ENCODE measurements at regions not wholly inside any gene's neighbourhood (a gene's known extent, or its start where the extent isn't known, plus 50 kb on each side); places are given as distances from the start of the nearest gene placed in this dataset.
A peak's percentile ranks its signal among the peaks of the same experiment; 100 is the strongest.

DNA sequence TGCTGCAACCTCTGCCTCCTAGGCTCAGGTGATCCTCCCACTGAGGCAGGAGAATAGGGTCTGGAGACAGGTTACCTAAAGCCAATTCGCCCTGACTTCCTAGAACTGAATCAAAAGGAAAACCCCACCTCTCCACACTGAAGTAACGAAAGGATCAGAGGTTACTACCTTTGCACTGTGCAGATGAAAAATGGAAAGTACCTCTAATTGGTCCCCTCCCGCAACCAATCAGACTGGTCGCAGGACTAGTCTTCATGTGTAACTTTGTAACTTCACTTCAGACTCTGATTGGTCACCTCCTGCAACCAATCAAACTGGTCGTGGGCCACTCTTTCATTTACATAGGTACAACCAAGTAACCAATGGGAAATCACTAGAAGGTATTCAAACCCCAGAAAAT, 61.1 kb downstream of the ATXN3L start:
- H3K27ac Mint-ChIP-seq, result no peak overlapping the region
- no peak overlapping the region for H3K4me3 ChIP-seq (ENCODE audit: low read length)
- H3K4me1 Mint-ChIP-seq, result peaks cover 0 to 40% (median 20%) of the 10 kb centered on the region in 7 donors
- H3K36me3 Mint-ChIP-seq, result peaks cover 0 to 8% (median 0%) of the 10 kb centered on the region in 5 donors
- POLR2A ChIA-PET, result no interaction called here
- H3K27me3 ChIP-seq (ENCODE audit: control insufficient read depth in 2 of 2, insufficient read depth in 2 of 2, low read length in 2 of 2), result no peaks in the 10 kb centered on the region
- H3K36me3 ChIP-seq (ENCODE audit: control insufficient read depth in 2 of 3, insufficient read depth in 3 of 3, low read length in 3 of 3), result no peaks in the 10 kb centered on the region
- peaks cover 0 to 10% of the 10 kb centered on the region in 2 donors for H3K4me1 ChIP-seq (ENCODE audit: control insufficient read depth in 2 of 2, insufficient read depth in 2 of 2, low read length in 2 of 2)
- intact Hi-C loops (cut with micrococcal nuclease), result loop anchor here in 1 of 2 donors (10.0 kb wide), 4 partner anchors 74 to 776 kb away; no protein-coding TSS in a partner anchor
- H3K27ac ChIP-seq (ENCODE audit: low read depth, low read length), result no peak overlapping the region
- DNase-seq (no peak), ATAC-seq (no peak)
- no peaks in the 10 kb centered on the region for H3K27me3 Mint-ChIP-seq
- H3K9me3 Mint-ChIP-seq, result peaks cover 0 to 8% (median 0%) of the 10 kb centered on the region in 11 donors
- no peaks in the 10 kb centered on the region for H3K9me3 ChIP-seq (ENCODE audit: control insufficient read depth in 2 of 3, low read length in 3 of 3)
- H3K4me3 Mint-ChIP-seq, result no peak overlapping the region
- CTCF ChIA-PET, result no interaction called here

DNA sequence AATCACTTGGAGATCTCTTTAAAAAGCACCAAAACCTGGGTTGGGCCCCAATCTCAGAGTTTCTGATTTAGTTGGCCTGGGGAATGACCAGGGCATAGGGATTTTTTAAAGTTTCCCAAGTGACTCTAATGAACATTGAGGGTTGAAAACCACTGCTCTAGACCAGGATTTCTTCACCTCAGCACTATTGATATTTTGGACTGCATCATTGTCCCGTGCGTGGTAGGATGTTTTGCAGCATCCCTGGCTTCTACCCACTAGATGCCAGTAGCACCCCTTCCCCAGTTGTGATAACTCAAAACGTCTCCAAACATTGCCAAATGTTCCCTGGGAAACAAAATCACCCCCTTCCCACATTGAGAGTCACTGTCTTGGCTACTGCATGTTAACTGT, 61.8 kb downstream of the ATXN3L start:
- H3K27me3 Mint-ChIP-seq, result no peaks in the 10 kb centered on the region
- ChIA-PET CTCF (no interaction called here), POLR2A (no interaction called here)
- H3K4me1 ChIP-seq (ENCODE audit: control insufficient read depth in 2 of 2, insufficient read depth in 2 of 2, low read length in 2 of 2), result peaks cover 0 to 10% of the 10 kb centered on the region in 2 donors
- H3K27me3 ChIP-seq (ENCODE audit: control insufficient read depth in 2 of 2, insufficient read depth in 2 of 2, low read length in 2 of 2), result no peaks in the 10 kb centered on the region
- H3K36me3 ChIP-seq (ENCODE audit: control insufficient read depth in 2 of 3, insufficient read depth in 3 of 3, low read length in 3 of 3), result no peaks in the 10 kb centered on the region
- intact Hi-C loops (cut with micrococcal nuclease), result loop anchor here in 1 of 2 donors (10.0 kb wide), 4 partner anchors 73 to 777 kb away; no protein-coding TSS in a partner anchor
- ATAC-seq, result no peak
- H3K27ac Mint-ChIP-seq, result peak overlapping the region in 1 of 9 donors; percentile 18
- H3K4me3 ChIP-seq (ENCODE audit: low read length), result no peak overlapping the region
- H3K4me1 Mint-ChIP-seq, result peaks cover 0 to 39% (median 20%) of the 10 kb centered on the region in 7 donors
- peaks cover 0 to 12% (median 0%) of the 10 kb centered on the region in 5 donors for H3K36me3 Mint-ChIP-seq
- peaks cover 0 to 10% (median 0%) of the 10 kb centered on the region in 11 donors for H3K9me3 Mint-ChIP-seq
- no peaks in the 10 kb centered on the region for H3K9me3 ChIP-seq (ENCODE audit: control insufficient read depth in 2 of 3, low read length in 3 of 3)
- DNase-seq, result no peak
- H3K4me3 Mint-ChIP-seq, result no peak overlapping the region
- H3K27ac ChIP-seq (ENCODE audit: low read depth, low read length), result no peak overlapping the region

DNA sequence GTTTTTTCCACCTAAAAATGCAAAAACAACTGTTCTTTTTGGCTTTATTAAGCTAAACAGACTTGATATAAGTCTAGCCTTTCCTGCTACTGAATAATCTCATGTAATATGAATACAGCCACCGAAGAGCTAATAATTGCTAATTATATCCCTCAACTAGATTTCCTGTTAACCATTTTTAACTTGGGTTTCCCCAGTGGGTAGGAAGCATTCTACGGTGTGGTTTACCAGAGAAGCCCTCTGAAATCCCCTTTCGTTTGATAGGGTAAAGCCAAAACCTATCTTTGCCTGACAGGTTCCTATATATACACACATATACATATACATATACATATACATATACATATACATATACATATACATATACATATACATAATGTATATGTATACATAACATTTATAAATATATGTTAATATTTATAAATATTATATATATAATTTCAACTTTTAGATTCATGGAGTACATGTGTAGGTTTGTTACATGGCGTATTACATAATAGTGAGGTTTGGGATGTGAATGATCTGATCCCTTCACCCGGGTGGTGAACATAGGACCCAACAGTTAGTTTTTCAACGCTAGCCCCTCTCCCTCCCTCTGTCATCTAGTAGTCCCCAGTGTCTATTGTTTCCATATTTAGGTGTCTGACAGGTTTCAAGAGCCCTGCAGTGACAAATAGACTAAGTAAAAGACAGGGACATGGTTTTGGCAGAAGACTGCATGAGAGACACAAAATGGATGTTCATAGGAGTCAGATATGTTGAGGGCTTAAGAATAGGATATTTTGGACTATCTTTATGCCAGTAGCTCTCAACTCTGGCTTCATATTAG, 62.4 kb downstream of the ATXN3L start:
- no peak for DNase-seq

DNA sequence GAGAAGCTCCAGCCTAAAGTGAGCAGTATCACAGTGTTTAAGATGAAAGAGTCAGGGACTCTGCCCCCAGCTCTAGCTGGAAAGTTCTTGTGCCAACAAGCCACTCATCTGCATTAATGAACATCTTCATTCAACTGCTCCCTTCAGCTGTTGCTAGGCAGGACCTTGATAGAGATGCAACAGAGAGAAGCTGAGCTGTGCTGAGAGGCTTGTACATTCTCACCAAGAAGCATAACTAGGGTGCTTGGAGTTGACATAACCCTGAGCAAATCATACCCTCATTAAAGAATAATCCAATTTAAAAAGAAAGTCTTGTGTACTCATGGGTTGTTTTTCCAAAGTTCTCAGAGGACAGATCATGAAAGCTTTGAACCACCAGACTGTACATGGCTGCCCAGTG, 63.2 kb downstream of the ATXN3L start:
- CTCF ChIA-PET, result no interaction called here
- Mint-ChIP-seq H3K9me3 (peaks cover 0 to 10% (median 0%) of the 10 kb centered on the region in 11 donors), H3K27ac (peak overlapping the region in 1 of 9 donors; percentile 46), H3K36me3 (peaks cover 0 to 13% (median 0%) of the 10 kb centered on the region in 5 donors), H3K4me1 (peaks cover 0 to 40% (median 20%) of the 10 kb centered on the region in 7 donors), H3K27me3 (no peaks in the 10 kb centered on the region), H3K4me3 (no peak overlapping the region)
- Histone ChIP-seq H3K4me3 (ENCODE audit: low read length) (no peak overlapping the region), H3K27me3 (ENCODE audit: control insufficient read depth in 2 of 2, insufficient read depth in 2 of 2, low read length in 2 of 2) (no peaks in the 10 kb centered on the region), H3K36me3 (ENCODE audit: control insufficient read depth in 2 of 3, insufficient read depth in 3 of 3, low read length in 3 of 3) (no peaks in the 10 kb centered on the region), H3K4me1 (ENCODE audit: control insufficient read depth in 2 of 2, insufficient read depth in 2 of 2, low read length in 2 of 2) (peaks cover 0 to 10% of the 10 kb centered on the region in 2 donors), H3K9me3 (ENCODE audit: control insufficient read depth in 2 of 3, low read length in 3 of 3) (no peaks in the 10 kb centered on the region), H3K27ac (ENCODE audit: low read depth, low read length) (no peak overlapping the region)
- DNase-seq (no peak), ATAC-seq (no peak)
- intact Hi-C loops (cut with micrococcal nuclease), result loop anchor here in 1 of 2 donors (1.0 to 10.0 kb wide), 5 partner anchors 72 to 778 kb away; no protein-coding TSS in a partner anchor
- POLR2A ChIA-PET, result interaction anchor here (0.7 kb wide), 1 partner anchor 170 kb away, joined by 3 read pairs; no protein-coding TSS in a partner anchor

More for the DNA sequence above, 62.4 kb downstream of the ATXN3L start:
- intact Hi-C loops (cut with micrococcal nuclease), result loop anchor here in 1 of 2 donors (1.0 to 10.0 kb wide), 5 partner anchors 73 to 777 kb away; no protein-coding TSS in a partner anchor
- Histone ChIP-seq H3K27ac (ENCODE audit: low read depth, low read length) (no peak overlapping the region), H3K36me3 (ENCODE audit: control insufficient read depth in 2 of 3, insufficient read depth in 3 of 3, low read length in 3 of 3) (no peaks in the 10 kb centered on the region), H3K9me3 (ENCODE audit: control insufficient read depth in 2 of 3, low read length in 3 of 3) (no peaks in the 10 kb centered on the region), H3K4me1 (ENCODE audit: control insufficient read depth in 2 of 2, insufficient read depth in 2 of 2, low read length in 2 of 2) (peaks cover 0 to 10% of the 10 kb centered on the region in 2 donors), H3K4me3 (ENCODE audit: low read length) (no peak overlapping the region), H3K27me3 (ENCODE audit: control insufficient read depth in 2 of 2, insufficient read depth in 2 of 2, low read length in 2 of 2) (no peaks in the 10 kb centered on the region)
- Mint-ChIP-seq H3K27me3 (no peaks in the 10 kb centered on the region), H3K4me1 (peaks cover 0 to 39% (median 20%) of the 10 kb centered on the region in 7 donors), H3K9me3 (peaks cover 0 to 10% (median 0%) of the 10 kb centered on the region in 11 donors), H3K4me3 (no peak overlapping the region), H3K27ac (peak overlapping the region in 1 of 9 donors; percentile 38), H3K36me3 (peaks cover 0 to 12% (median 0%) of the 10 kb centered on the region in 5 donors)
- no peak for ATAC-seq
- POLR2A ChIA-PET, result interaction anchor here (0.7 kb wide), 1 partner anchor 170 kb away, joined by 3 read pairs; no protein-coding TSS in a partner anchor
- CTCF ChIA-PET, result no interaction called here

DNA sequence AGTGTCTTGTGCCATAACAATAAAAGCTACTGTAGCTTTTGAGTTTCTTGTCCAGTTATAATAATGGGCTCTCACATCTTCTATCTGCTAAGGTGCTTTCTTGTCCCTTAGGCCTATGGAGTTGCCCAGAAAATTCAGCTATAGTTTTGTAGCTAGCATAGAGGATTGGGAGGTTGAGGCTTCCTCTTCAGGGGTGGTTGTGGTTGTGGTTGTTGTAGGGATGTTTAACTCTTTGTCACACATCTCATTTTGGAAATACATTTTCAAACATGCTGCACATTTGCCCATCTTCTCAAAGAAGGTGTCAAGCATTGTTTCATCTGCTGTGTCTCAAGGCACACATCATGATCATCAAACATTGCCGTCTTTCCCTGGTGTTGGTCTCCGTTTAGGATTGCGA, 65.0 kb downstream of the ATXN3L start:
- intact Hi-C loops (cut with micrococcal nuclease), result loop anchor here in 1 of 2 donors (10.0 kb wide), 4 partner anchors 70 to 780 kb away; no protein-coding TSS in a partner anchor
- Mint-ChIP-seq H3K9me3 (peaks cover 0 to 8% (median 0%) of the 10 kb centered on the region in 11 donors), H3K4me3 (peak overlapping the region in 2 of 10 donors; percentile 9 to 26), H3K36me3 (peaks cover 0 to 9% (median 0%) of the 10 kb centered on the region in 5 donors), H3K4me1 (peaks cover 0 to 41% (median 20%) of the 10 kb centered on the region in 7 donors), H3K27me3 (no peaks in the 10 kb centered on the region), H3K27ac (no peak overlapping the region)
- no peaks in the 10 kb centered on the region for H3K27me3 ChIP-seq (ENCODE audit: control insufficient read depth in 2 of 2, insufficient read depth in 2 of 2, low read length in 2 of 2)
- no peaks in the 10 kb centered on the region for H3K9me3 ChIP-seq (ENCODE audit: control insufficient read depth in 2 of 3, low read length in 3 of 3)
- no peak overlapping the region for H3K4me3 ChIP-seq (ENCODE audit: low read length)
- ChIA-PET CTCF (interaction anchor here (0.6 to 1.5 kb wide), 2 partner anchors 193 to 308 kb away, joined by 3 to 7 read pairs; no protein-coding TSS in a partner anchor), POLR2A (interaction anchor here (0.9 kb wide), 1 partner anchor 168 kb away, joined by 3 read pairs; no protein-coding TSS in a partner anchor)
- ATAC-seq (no peak), DNase-seq (no peak)
- peaks cover 0 to 10% of the 10 kb centered on the region in 2 donors for H3K4me1 ChIP-seq (ENCODE audit: control insufficient read depth in 2 of 2, insufficient read depth in 2 of 2, low read length in 2 of 2)
- no peaks in the 10 kb centered on the region for H3K36me3 ChIP-seq (ENCODE audit: control insufficient read depth in 2 of 3, insufficient read depth in 3 of 3, low read length in 3 of 3)
- H3K27ac ChIP-seq (ENCODE audit: low read depth, low read length), result no peak overlapping the region

DNA sequence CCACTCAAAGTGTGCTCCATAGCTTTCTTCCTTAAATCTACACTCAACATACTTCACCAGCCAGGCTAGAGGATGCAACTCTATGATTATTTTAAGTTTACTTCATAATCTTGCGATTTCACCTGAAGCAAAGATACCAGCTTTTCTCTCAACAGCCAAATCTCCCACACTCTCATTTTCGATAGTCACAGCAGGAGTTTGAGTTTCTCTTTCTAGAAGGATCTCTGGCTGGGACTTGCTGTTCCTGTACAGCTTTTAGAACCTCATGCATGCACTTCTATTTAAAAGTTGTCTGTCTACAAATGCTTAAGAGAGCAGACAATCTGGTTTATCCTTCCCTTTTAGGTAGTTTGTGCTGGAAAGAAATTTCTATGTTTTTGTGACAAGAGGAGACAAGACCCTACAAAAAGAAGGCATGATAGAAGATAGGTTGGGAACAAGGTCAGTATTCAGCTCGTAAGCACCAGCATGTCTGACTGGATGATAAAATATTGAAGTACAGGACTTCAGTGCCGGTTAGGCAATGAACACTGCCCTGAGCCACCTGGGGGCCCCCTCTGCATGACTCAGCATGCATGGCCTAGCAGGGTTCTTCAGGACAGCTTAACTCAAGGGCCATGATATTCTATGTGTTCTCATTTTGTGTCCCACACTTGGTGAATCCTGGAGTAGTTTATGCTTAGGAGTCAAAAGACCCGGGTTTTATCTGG, 65.6 kb downstream of the ATXN3L start:
- H3K4me3 Mint-ChIP-seq, result peak overlapping the region in 1 of 10 donors; percentile 22
- no peaks in the 10 kb centered on the region for H3K27me3 Mint-ChIP-seq

More for the DNA sequence above, 65.6 kb downstream of the ATXN3L start:
- no peak for DNase-seq
- H3K4me3 ChIP-seq (ENCODE audit: low read length), result no peak overlapping the region
- peaks cover 0 to 10% of the 10 kb centered on the region in 2 donors for H3K4me1 ChIP-seq (ENCODE audit: control insufficient read depth in 2 of 2, insufficient read depth in 2 of 2, low read length in 2 of 2)
- H3K36me3 Mint-ChIP-seq, result peaks cover 0 to 9% (median 0%) of the 10 kb centered on the region in 5 donors
- CTCF ChIA-PET, result interaction anchor here (1.5 kb wide), 1 partner anchor 308 kb away, joined by 7 read pairs; no protein-coding TSS in a partner anchor
- no peaks in the 10 kb centered on the region for H3K27me3 ChIP-seq (ENCODE audit: control insufficient read depth in 2 of 2, insufficient read depth in 2 of 2, low read length in 2 of 2)
- H3K27ac Mint-ChIP-seq, result peak overlapping the region in 1 of 9 donors; percentile 47
- no peaks in the 10 kb centered on the region for H3K36me3 ChIP-seq (ENCODE audit: control insufficient read depth in 2 of 3, insufficient read depth in 3 of 3, low read length in 3 of 3)
- intact Hi-C loops (cut with micrococcal nuclease), result loop anchor here in 1 of 2 donors (10.0 kb wide), 4 partner anchors 69 to 781 kb away; no protein-coding TSS in a partner anchor
- POLR2A ChIA-PET, result interaction anchor here (0.9 kb wide), 1 partner anchor 167 kb away, joined by 3 read pairs; no protein-coding TSS in a partner anchor
- H3K9me3 Mint-ChIP-seq, result peaks cover 0 to 8% (median 0%) of the 10 kb centered on the region in 11 donors
- no peak overlapping the region for H3K27ac ChIP-seq (ENCODE audit: low read depth, low read length)
- no peaks in the 10 kb centered on the region for H3K9me3 ChIP-seq (ENCODE audit: control insufficient read depth in 2 of 3, low read length in 3 of 3)
- no peak for ATAC-seq
- peaks cover 0 to 45% (median 20%) of the 10 kb centered on the region in 7 donors for H3K4me1 Mint-ChIP-seq

All from naive thymus-derived CD4-positive, alpha-beta T cell (primary cell).